Left ventricle myocardium inferior (tissue), 1 donor: ENCODE measurements at regions not wholly inside any gene's neighbourhood (a gene's known extent, or its start where the extent isn't known, plus 50 kb on each side); places are given as distances from the start of the nearest gene placed in this dataset.

Experiments
- DNase-seq: peaks from one replicate; pipeline ENCODE4 v3.0.0-alpha.2; 2020
- H3K27ac ChIP-seq: fragments of 200-600 bp; replicated peaks from 2 replicates; pipeline ENCODE4 v1.8.0; 2021
- H3K27me3 ChIP-seq: fragments of 200-600 bp; 2 replicates; pipeline ENCODE4 v1.8.0; 2021; ENCODE audit warnings: low read depth
- H3K36me3 ChIP-seq: fragments of 200-600 bp; 2 replicates; pipeline ENCODE4 v1.8.0; 2021
- H3K4me1 ChIP-seq: fragments of 200-600 bp; 2 replicates; pipeline ENCODE4 v1.8.0; 2021
- H3K4me3 ChIP-seq: fragments of 200-600 bp; 2 replicates; pipeline ENCODE4 v1.8.0; 2021; ENCODE audit warnings: mild to moderate bottlenecking, moderate library complexity
- H3K9me3 ChIP-seq: fragments of 200-600 bp; replicated peaks from 2 replicates; pipeline ENCODE4 v1.8.0; 2021
- CTCF ChIP-seq: fragments of 200-600 bp; IDR thresholded peaks from 2 replicates; pipeline ENCODE4 v1.8.0; 2021; ENCODE audit warnings: antibody characterized with exemption, mild to moderate bottlenecking, borderline replicate concordance
- intact Hi-C: fragments of 100-400 bp; cut with micrococcal nuclease; formaldehyde crosslinking; loops from one replicate; pipeline ENCODE4 v1.11.0; 2022
- donor health status: DM: no; HTN: yes; CAD: no; lungs with severe emphysema.

GRCh38 chr18:10085876-10086275, 172.1 kb downstream of the VAPA start:
- peaks cover 20% of the 10 kb centered on the region for H3K9me3 ChIP-seq
- peaks cover 9% of the 10 kb centered on the region for H3K4me1 ChIP-seq
- H3K4me3 ChIP-seq = no peak overlapping the region
- no peak for TF ChIP-seq CTCF
- DNase-seq = no peak
- H3K27me3 ChIP-seq = no peaks in the 10 kb centered on the region
- intact Hi-C loops = no loop called here
- H3K27ac ChIP-seq = no peak overlapping the region
- H3K36me3 ChIP-seq = no peaks in the 10 kb centered on the region

GRCh38 chr18:10086458-10087210, 172.8 kb downstream of the VAPA start:
- no peak for DNase-seq
- TF ChIP-seq CTCF = no peak
- intact Hi-C loops = no loop called here

GRCh38 chr18:10088734-10089133, 174.9 kb downstream of the VAPA start:
- intact Hi-C loops = no loop called here
- Histone ChIP-seq H3K27ac (no peak overlapping the region), H3K4me1 (no peaks in the 10 kb centered on the region), H3K27me3 (no peaks in the 10 kb centered on the region), H3K9me3 (peaks cover 5% of the 10 kb centered on the region), H3K4me3 (no peak overlapping the region), H3K36me3 (no peaks in the 10 kb centered on the region)
- DNase-seq = no peak
- TF ChIP-seq CTCF = no peak

More at GRCh38 chr18:10086458-10087210, 172.8 kb downstream of the VAPA start:
- peaks cover 4% of the 10 kb centered on the region for H3K4me1 ChIP-seq
- H3K36me3 ChIP-seq = no peaks in the 10 kb centered on the region
- no peaks in the 10 kb centered on the region for H3K27me3 ChIP-seq
- no peak overlapping the region for H3K4me3 ChIP-seq
- no peak overlapping the region for H3K27ac ChIP-seq
- peaks cover 20% of the 10 kb centered on the region for H3K9me3 ChIP-seq

GRCh38 chr18:10089881-10090280, 176.1 kb downstream of the VAPA start:
- intact Hi-C loops = no loop called here
- H3K27ac ChIP-seq = no peak overlapping the region
- no peak for TF ChIP-seq CTCF

GRCh38 chr18:10090668-10091067, 176.9 kb downstream of the VAPA start:
- no peak overlapping the region for H3K27ac ChIP-seq
- H3K4me1 ChIP-seq = no peaks in the 10 kb centered on the region

More at GRCh38 chr18:10089881-10090280, 176.1 kb downstream of the VAPA start:
- no peaks in the 10 kb centered on the region for H3K4me1 ChIP-seq
- no peak for DNase-seq
- H3K9me3 ChIP-seq = no peaks in the 10 kb centered on the region
- H3K27me3 ChIP-seq = no peaks in the 10 kb centered on the region
- H3K4me3 ChIP-seq = no peak overlapping the region
- H3K36me3 ChIP-seq = no peaks in the 10 kb centered on the region

More at GRCh38 chr18:10090668-10091067, 176.9 kb downstream of the VAPA start:
- no peaks in the 10 kb centered on the region for H3K27me3 ChIP-seq
- no peak overlapping the region for H3K4me3 ChIP-seq
- no peaks in the 10 kb centered on the region for H3K36me3 ChIP-seq
- TF ChIP-seq CTCF = no peak
- no peak for DNase-seq
- no peaks in the 10 kb centered on the region for H3K9me3 ChIP-seq
- intact Hi-C loops = no loop called here
